ENCODE measurements at regions not wholly inside any gene's neighbourhood (a gene's known extent, or its start where the extent isn't known, plus 50 kb on each side); places are given as distances from the start of the nearest gene placed in this dataset.
"Not testable (repeated sequence)": the region's sequence is repeated elsewhere in the genome, so short reads cannot be mapped to it uniquely, and the experiment has no call there.

GRCh38 chr14:37869633-37870032 lies 274.2 kb downstream of the TTC6 start:
- no peak for DNase-seq
- no peaks in the 10 kb centered on the region for H3K36me3 ChIP-seq
- H3K9me3 ChIP-seq = no peaks in the 10 kb centered on the region
- H3K4me1 ChIP-seq = peaks cover 0 to 45% (median 4%) of the 10 kb centered on the region in 3 donors
- intact Hi-C loops (cut with DNase I) = loop anchor here (10.0 kb wide), 2 partner anchors 155 to 625 kb away; no protein-coding TSS in a partner anchor
- no peak for TF ChIP-seq CTCF (IDR thresholded peaks at IDR 0.05)
- TF ChIP-seq POLR2A (IDR thresholded peaks at IDR 0.05) = no peak
- H3K27me3 ChIP-seq = no peaks in the 10 kb centered on the region
- H3K4me3 ChIP-seq = no peak overlapping the region
- no peak overlapping the region for H3K27ac ChIP-seq
- 21 to 29% methylated on average over 2 of the region's 2 CpGs for WGBS, 2 donors

- Histone ChIP-seq H3K4me3 (no peak overlapping the region), H3K4me1 (peaks cover 0 to 44% (median 0%) of the 10 kb centered on the region in 3 donors), H3K36me3 (no peaks in the 10 kb centered on the region), H3K27ac (no peak overlapping the region), H3K27me3 (no peaks in the 10 kb centered on the region), H3K9me3 (no peaks in the 10 kb centered on the region)
- intact Hi-C loops (cut with DNase I) = loop anchor here (10.0 kb wide), 2 partner anchors 155 to 625 kb away; no protein-coding TSS in a partner anchor
- 44 to 60% methylated on average over 5 of the region's 5 CpGs for WGBS, 2 donors
- TF ChIP-seq CTCF (IDR thresholded peaks at IDR 0.05) (no peak), POLR2A (IDR thresholded peaks at IDR 0.05) (no peak)
- no peak for DNase-seq
Measured at GRCh38 chr14:37870170-37870569, 274.7 kb downstream of the TTC6 start.

GRCh38 chr14:37870632-37871346 lies 275.4 kb downstream of the TTC6 start:
- no peak overlapping the region for H3K27ac ChIP-seq

GRCh38 chr14:37874065-37874428 lies 278.6 kb downstream of the TTC6 start:
- H3K36me3 ChIP-seq, H3K4me3 ChIP-seq, H3K9me3 ChIP-seq, DNase-seq, H3K27me3 ChIP-seq, H3K27ac ChIP-seq: not testable (repeated sequence)
- peaks cover 0 to 28% (median 0%) of the 10 kb centered on the region in 3 donors for H3K4me1 ChIP-seq
- intact Hi-C loops (cut with DNase I) = loop anchor here (10.0 kb wide), 2 partner anchors 159 to 629 kb away; no protein-coding TSS in a partner anchor
- 86 to 91% methylated on average over 6 to 10 of the region's 10 CpGs for WGBS, 2 donors

More at GRCh38 chr14:37870632-37871346, 275.4 kb downstream of the TTC6 start:
- Histone ChIP-seq H3K9me3 (no peaks in the 10 kb centered on the region), H3K36me3 (no peaks in the 10 kb centered on the region), H3K4me3 (no peak overlapping the region), H3K27me3 (no peaks in the 10 kb centered on the region), H3K4me1 (peaks cover 0 to 37% (median 0%) of the 10 kb centered on the region in 3 donors)
- DNase-seq = no peak
- WGBS, 2 donors = 39 to 45% methylated on average over 11 of the region's 11 CpGs
- intact Hi-C loops (cut with DNase I) = loop anchor here (10.0 kb wide), 2 partner anchors 156 to 626 kb away; no protein-coding TSS in a partner anchor
- TF ChIP-seq POLR2A (IDR thresholded peaks at IDR 0.05) (no peak), CTCF (IDR thresholded peaks at IDR 0.05) (no peak)

GRCh38 chr14:37874429-37875109 lies 279.1 kb downstream of the TTC6 start:
- no peak for DNase-seq
- Histone ChIP-seq H3K36me3 (no peaks in the 10 kb centered on the region), H3K9me3 (no peaks in the 10 kb centered on the region), H3K4me1 (peaks cover 0 to 23% (median 0%) of the 10 kb centered on the region in 3 donors), H3K4me3 (no peak overlapping the region), H3K27me3 (no peaks in the 10 kb centered on the region), H3K27ac (no peak overlapping the region)
- TF ChIP-seq CTCF (IDR thresholded peaks at IDR 0.05) = peak; percentile 58 to 91 (median 83)
- TF ChIP-seq POLR2A (IDR thresholded peaks at IDR 0.05) = no peak
- WGBS, 2 donors = 35 to 36% methylated on average over 15 of the region's 15 CpGs
- intact Hi-C loops (cut with DNase I) = loop anchor here (10.0 kb wide), 2 partner anchors 160 to 630 kb away; no protein-coding TSS in a partner anchor
